Keratinocyte (primary cell): ENCODE measurements at regions not wholly inside any gene's neighbourhood (a gene's known extent, or its start where the extent isn't known, plus 50 kb on each side); places are given as distances from the start of the nearest gene placed in this dataset.

Source experiments
- DNase-seq: peaks from one replicate; pipeline ENCODE4 v3.0.0-alpha.2; 2011; ENCODE audit warnings: low read depth, missing footprints, low spot score
- FAIRE-seq: peaks from 2 replicates; lab custom pipeline; 2011; peaks lifted over from hg19 to GRCh38; lab: Jason Lieb, UNC
- H2AFZ ChIP-seq: 2 replicates; pipeline ENCODE4 v1.6.0; 2012; ENCODE audit warnings: low read length, control low read depth, inconsistent platforms; ENCODE audit not compliant: control insufficient read depth
- H3K27ac ChIP-seq: 2 replicates; pipeline ENCODE4 v1.5.1; 2011; ENCODE audit warnings: low read length; ENCODE audit not compliant: control insufficient read depth, insufficient read depth
- H3K27me3 ChIP-seq: 3 replicates; pipeline ENCODE4 v1.6.0; 2011; ENCODE audit warnings: low read length; ENCODE audit not compliant: control insufficient read depth, insufficient read depth; ENCODE audit errors: extremely low read depth
- H3K36me3 ChIP-seq, 2 experiments: 2 replicates in 1 of 2; 3 replicates in 1 of 2; pipeline ENCODE4 v1.5.1; 2011; ENCODE audit warnings: low read length in 2 of 2, mild to moderate bottlenecking in 1 of 2; ENCODE audit not compliant: control insufficient read depth in 2 of 2, insufficient read depth in 2 of 2; ENCODE audit errors: extremely low read depth in 1 of 2
- H3K4me1 ChIP-seq: 3 replicates; pipeline ENCODE4 v1.5.1; 2011; ENCODE audit warnings: low read length; ENCODE audit not compliant: control insufficient read depth, insufficient read depth; ENCODE audit errors: extremely low read depth
- H3K4me2 ChIP-seq: 3 replicates; pipeline ENCODE4 v1.6.0; 2011; ENCODE audit warnings: low read depth, low read length; ENCODE audit not compliant: control insufficient read depth, insufficient read depth; ENCODE audit errors: extremely low read depth
- H3K4me3 ChIP-seq, 3 experiments: fragments of 200-600 bp in 1 of 3; sonication (generic) in 1 of 3; 2 replicates in 2 of 3; 3 replicates in 1 of 3; pipeline ENCODE4 v1.5.1; 2011 to 2016; ENCODE audit warnings: low read length in 3 of 3, mild to moderate bottlenecking in 3 of 3, control low read depth in 2 of 3, inconsistent platforms in 1 of 3, low read depth in 1 of 3, mixed read lengths in 1 of 3, mixed run types in 1 of 3, moderate library complexity in 1 of 3; ENCODE audit not compliant: control insufficient read depth in 2 of 3, insufficient read depth in 2 of 3; ENCODE audit errors: extremely low read depth in 1 of 3
- H3K79me2 ChIP-seq: 2 replicates; pipeline ENCODE4 v1.6.0; 2012; ENCODE audit warnings: low read length; ENCODE audit not compliant: control insufficient read depth, insufficient read depth
- H3K9ac ChIP-seq: 3 replicates; pipeline ENCODE4 v1.6.0; 2011; ENCODE audit warnings: low read length; ENCODE audit not compliant: control insufficient read depth, insufficient read depth; ENCODE audit errors: extremely low read depth
- H3K9me1 ChIP-seq: 3 replicates; pipeline ENCODE4 v1.6.0; 2011; ENCODE audit warnings: low read length; ENCODE audit not compliant: control insufficient read depth, insufficient read depth; ENCODE audit errors: extremely low read depth
- H3K9me3 ChIP-seq: 2 replicates; pipeline ENCODE4 v1.5.1; 2012; ENCODE audit warnings: low read depth, low read length; ENCODE audit not compliant: control insufficient read depth
- H4K20me1 ChIP-seq: 3 replicates; pipeline ENCODE4 v1.6.0; 2011; ENCODE audit warnings: low read length; ENCODE audit not compliant: control insufficient read depth, insufficient read depth; ENCODE audit errors: extremely low read depth
- EZH2 ChIP-seq: IDR thresholded peaks from one replicate; pipeline ENCODE4 v1.6.1; 2012; ENCODE audit warnings: inconsistent platforms, mild to moderate bottlenecking, low read length, moderate library complexity
- dilution Hi-C: fragments of 300-500 bp; cut with MboI; formaldehyde crosslinking; loops from one replicate; pipeline ENCODE4 v1.7.0; 2020; ENCODE audit warnings: low sequenced_read_pairs; ENCODE audit not compliant: extremely low pct_ligation_motif_present
- TF ChIP-seq, protein P1 (sequence below), 3 experiments: IDR thresholded peaks in 1 of 3; conservative IDR thresholded peaks in 1 of 3; optimal IDR thresholded peaks in 1 of 3; 2 replicates in 2 of 3; 3 replicates in 1 of 3; pipeline versions ENCODE3 to v1.5.1; 2011; ENCODE audit warnings: low read length in 3 of 3, mild to moderate bottlenecking in 3 of 3, moderate library complexity in 2 of 3, control low read depth in 1 of 3, inconsistent platforms in 1 of 3; ENCODE audit not compliant: insufficient read depth in 2 of 3; ENCODE audit errors: extremely low read depth in 1 of 3

DNA sequence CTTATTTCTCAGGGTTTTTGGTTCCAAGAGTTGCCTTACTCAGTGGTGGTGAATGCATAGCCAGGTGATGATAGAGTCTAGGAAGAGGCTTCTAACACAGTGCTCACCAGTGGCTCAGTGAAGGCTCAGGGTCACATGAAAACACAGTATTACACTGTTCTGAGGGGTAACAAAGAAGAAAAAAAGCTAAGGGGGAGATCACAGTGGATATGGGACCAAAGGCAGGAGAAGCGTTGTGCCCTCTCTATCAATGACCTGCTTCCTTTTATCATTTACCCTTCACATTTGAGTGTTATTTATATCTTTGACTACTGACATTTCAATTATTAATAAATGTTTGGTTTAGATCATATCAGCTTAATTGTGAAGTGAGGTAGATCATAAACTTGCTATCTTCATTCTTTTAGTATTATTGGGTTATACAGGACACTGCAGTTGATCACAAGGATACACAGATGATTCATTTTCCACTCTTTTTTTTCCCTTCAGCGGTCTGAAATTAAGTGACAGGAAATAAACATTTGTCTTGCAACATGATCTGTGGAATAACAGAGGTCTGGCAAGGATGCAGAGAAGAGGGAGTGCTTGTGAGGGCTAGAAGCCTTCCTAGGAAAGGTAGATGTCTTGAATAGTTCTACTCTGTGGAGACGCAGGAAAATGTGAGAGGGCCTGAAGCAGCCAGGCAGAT, 171.7 kb downstream of the C3orf38 start:
- dilution Hi-C loops = no loop called here
- no peak for DNase-seq
- Histone ChIP-seq H3K36me3 (no peaks in the 10 kb centered on the region), H3K9me3 (no peaks in the 10 kb centered on the region), H3K4me1 (no peaks in the 10 kb centered on the region), H3K9ac (no peak overlapping the region), H3K4me3 (no peak overlapping the region), H3K27ac (no peak overlapping the region), H3K27me3 (no peaks in the 10 kb centered on the region), H2AFZ (no peak overlapping the region), H3K4me2 (no peak overlapping the region), H3K79me2 (no peaks in the 10 kb centered on the region), H3K9me1 (no peaks in the 10 kb centered on the region), H4K20me1 (no peaks in the 10 kb centered on the region)
- TF ChIP-seq EZH2 = no peak
- TF ChIP-seq, protein P1, sequence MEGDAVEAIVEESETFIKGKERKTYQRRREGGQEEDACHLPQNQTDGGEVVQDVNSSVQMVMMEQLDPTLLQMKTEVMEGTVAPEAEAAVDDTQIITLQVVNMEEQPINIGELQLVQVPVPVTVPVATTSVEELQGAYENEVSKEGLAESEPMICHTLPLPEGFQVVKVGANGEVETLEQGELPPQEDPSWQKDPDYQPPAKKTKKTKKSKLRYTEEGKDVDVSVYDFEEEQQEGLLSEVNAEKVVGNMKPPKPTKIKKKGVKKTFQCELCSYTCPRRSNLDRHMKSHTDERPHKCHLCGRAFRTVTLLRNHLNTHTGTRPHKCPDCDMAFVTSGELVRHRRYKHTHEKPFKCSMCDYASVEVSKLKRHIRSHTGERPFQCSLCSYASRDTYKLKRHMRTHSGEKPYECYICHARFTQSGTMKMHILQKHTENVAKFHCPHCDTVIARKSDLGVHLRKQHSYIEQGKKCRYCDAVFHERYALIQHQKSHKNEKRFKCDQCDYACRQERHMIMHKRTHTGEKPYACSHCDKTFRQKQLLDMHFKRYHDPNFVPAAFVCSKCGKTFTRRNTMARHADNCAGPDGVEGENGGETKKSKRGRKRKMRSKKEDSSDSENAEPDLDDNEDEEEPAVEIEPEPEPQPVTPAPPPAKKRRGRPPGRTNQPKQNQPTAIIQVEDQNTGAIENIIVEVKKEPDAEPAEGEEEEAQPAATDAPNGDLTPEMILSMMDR (optimal IDR thresholded peaks at IDR 0.05 in 1 of 3, IDR thresholded peaks at IDR 0.05 in 1 of 3, conservative IDR thresholded peaks at IDR 0.05 in 1 of 3; ENCODE audit: extremely low read depth in 1 of 3, insufficient read depth in 2 of 3, low read length in 3 of 3) = no peak
- FAIRE-seq = no peak

DNA sequence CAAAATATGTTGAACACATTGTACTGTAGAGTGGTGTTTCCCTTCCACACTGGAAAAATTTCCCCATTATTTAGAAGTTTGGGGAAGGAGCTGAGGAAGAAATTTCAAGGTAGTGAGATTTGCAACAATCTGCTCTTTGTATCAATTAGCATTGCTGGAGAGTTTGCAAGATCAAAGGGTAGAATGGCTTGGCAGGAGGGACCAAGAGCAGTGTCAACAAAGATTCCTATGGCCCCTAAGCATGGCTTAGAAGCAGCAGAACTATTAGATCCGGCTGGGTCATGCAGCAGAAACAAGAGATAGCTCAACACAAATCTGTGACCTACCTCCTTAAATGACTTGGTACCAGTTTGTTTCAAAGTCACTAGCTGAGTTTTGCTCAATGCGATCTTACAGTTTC, 175.0 kb downstream of the C3orf38 start:
- Histone ChIP-seq H3K9ac (no peak overlapping the region), H2AFZ (no peak overlapping the region), H3K27me3 (no peaks in the 10 kb centered on the region), H3K27ac (no peak overlapping the region), H3K9me1 (no peaks in the 10 kb centered on the region), H4K20me1 (no peaks in the 10 kb centered on the region), H3K36me3 (no peaks in the 10 kb centered on the region), H3K4me1 (no peaks in the 10 kb centered on the region), H3K9me3 (no peaks in the 10 kb centered on the region), H3K4me2 (no peak overlapping the region), H3K4me3 (no peak overlapping the region), H3K79me2 (no peaks in the 10 kb centered on the region)
- dilution Hi-C loops = no loop called here
- FAIRE-seq (no peak), DNase-seq (no peak)
- no peak for TF ChIP-seq EZH2
